Liver (tissue), 8 donors: ENCODE measurements at regions not wholly inside any gene's neighbourhood (a gene's known extent, or its start where the extent isn't known, plus 50 kb on each side); places are given as distances from the start of the nearest gene placed in this dataset.

Experiments used
- DNase-seq: peaks from one replicate; pipeline ENCODE4 v3.0.0-alpha.2; 2017; ENCODE audit warnings: low spot score
- H3K27ac ChIP-seq, 2 donors: one replicate each; pipeline ENCODE4 v1.7.0; 2013; ENCODE audit warnings: inconsistent platforms in 2 of 2, low read length in 2 of 2, control low read depth in 1 of 2, low read depth in 1 of 2, mild to moderate bottlenecking in 1 of 2
- H3K27me3 ChIP-seq, 4 donors: one replicate each; pipeline versions ENCODE4 v1.6.1 to v1.7.0; 2013; ENCODE audit warnings: low read length in 3 of 4, inconsistent platforms in 1 of 4, mild to moderate bottlenecking in 1 of 4, moderate library complexity in 1 of 4; ENCODE audit not compliant: control insufficient read depth in 4 of 4, insufficient read depth in 4 of 4
- H3K36me3 ChIP-seq, 4 donors: one replicate each; pipeline versions ENCODE4 v1.6.1 to v1.7.0; 2013; ENCODE audit warnings: low read length in 3 of 4, mild to moderate bottlenecking in 3 of 4, low read depth in 1 of 4, moderate library complexity in 1 of 4; ENCODE audit not compliant: control insufficient read depth in 4 of 4, insufficient read depth in 3 of 4
- H3K4me1 ChIP-seq, 4 donors: one replicate each; pipeline versions ENCODE4 v1.6.1 to v1.7.0; 2013; ENCODE audit warnings: low read length in 3 of 4, mild to moderate bottlenecking in 3 of 4, moderate library complexity in 1 of 4; ENCODE audit not compliant: control insufficient read depth in 4 of 4, insufficient read depth in 4 of 4
- H3K4me3 ChIP-seq, 3 donors: one replicate each; pipeline versions ENCODE4 v1.6.1 to v1.7.0; 2013; ENCODE audit warnings: low read length in 3 of 3, control low read depth in 1 of 3, low read depth in 1 of 3, mild to moderate bottlenecking in 1 of 3
- H3K9ac ChIP-seq, 2 donors: one replicate each; pipeline ENCODE4 v1.7.0; 2013; ENCODE audit warnings: low read length in 2 of 2, mild to moderate bottlenecking in 2 of 2, moderate library complexity in 2 of 2, control low read depth in 1 of 2, low read depth in 1 of 2
- H3K9me3 ChIP-seq, 4 donors: one replicate each; pipeline versions ENCODE4 v1.6.1 to v1.7.0; 2013; ENCODE audit warnings: low read length in 3 of 4; ENCODE audit not compliant: control insufficient read depth in 4 of 4
- EGR1 ChIP-seq, 2 donors: IDR thresholded peaks; 2 replicates each; pipeline ENCODE4 v1.6.1; 2016 to 2018; ENCODE audit warnings: antibody characterized with exemption in 2 of 2, low read depth in 2 of 2
- FOXA1 ChIP-seq: IDR thresholded peaks from 2 replicates; pipeline ENCODE4 v1.6.1; 2016; ENCODE audit warnings: antibody characterized with exemption
- FOXA2 ChIP-seq: IDR thresholded peaks from 2 replicates; pipeline ENCODE4 v1.6.1; 2016; ENCODE audit warnings: antibody characterized with exemption
- GABPA ChIP-seq, 2 donors: IDR thresholded peaks in 1 of 2; conservative IDR thresholded peaks in 1 of 2; 2 replicates each; pipeline ENCODE4 v1.6.1; 2016; ENCODE audit warnings: antibody characterized with exemption in 2 of 2, mild to moderate bottlenecking in 1 of 2, moderate library complexity in 1 of 2
- HNF4A ChIP-seq, 2 donors: conservative IDR thresholded peaks; 2 replicates each; pipeline ENCODE4 v1.6.1; 2016; ENCODE audit warnings: antibody characterized with exemption in 2 of 2, mild to moderate bottlenecking in 2 of 2
- HNF4G ChIP-seq: IDR thresholded peaks from 2 replicates; pipeline ENCODE4 v1.6.1; 2016; ENCODE audit warnings: antibody characterized with exemption
- JUND ChIP-seq, 2 donors: IDR thresholded peaks; 2 replicates each; pipeline ENCODE4 v1.6.1; 2016; ENCODE audit warnings: antibody characterized with exemption in 2 of 2
- NR2F2 ChIP-seq: IDR thresholded peaks from 2 replicates; pipeline ENCODE4 v1.6.1; 2016; ENCODE audit warnings: antibody characterized with exemption
- RAD21 ChIP-seq, 2 donors: IDR thresholded peaks; 2 replicates each; pipeline ENCODE4 v1.6.1; 2016; ENCODE audit warnings: antibody characterized with exemption in 2 of 2, mild to moderate bottlenecking in 2 of 2
- RXRA ChIP-seq, 2 donors: IDR thresholded peaks; 2 replicates each; pipeline ENCODE4 v1.6.1; 2017 to 2018; ENCODE audit warnings: antibody characterized with exemption in 2 of 2, mild to moderate bottlenecking in 1 of 2
- SP1 ChIP-seq: IDR thresholded peaks from 2 replicates; pipeline ENCODE4 v1.6.1; 2018; ENCODE audit warnings: antibody characterized with exemption, mild to moderate bottlenecking
- TAF1 ChIP-seq: conservative IDR thresholded peaks from 2 replicates; pipeline ENCODE4 v1.6.1; 2016; ENCODE audit warnings: antibody characterized with exemption, mild to moderate bottlenecking
- YY1 ChIP-seq: IDR thresholded peaks from 2 replicates; pipeline ENCODE4 v1.6.1; 2016; ENCODE audit warnings: antibody characterized with exemption, mild to moderate bottlenecking
- WGBS: extraction: QIAGEN DNeasy Blood & Tissue Kit; methylation state at CpG from one replicate; pipeline ENCODE4 v1.1.7; 2013; 5-methylcytosine and 5-hydroxymethylcytosine counted together
- TF ChIP-seq, protein P1 (sequence below): IDR thresholded peaks from 2 replicates; pipeline ENCODE4 v1.6.1; 2016; ENCODE audit warnings: antibody characterized with exemption, mild to moderate bottlenecking
- TF ChIP-seq, protein P2 (sequence below): IDR thresholded peaks from 2 replicates; pipeline ENCODE4 v1.6.1; 2016; ENCODE audit warnings: antibody characterized with exemption
- TF ChIP-seq, protein P3 (sequence below): IDR thresholded peaks from 2 replicates; pipeline ENCODE4 v1.6.1; 2016; ENCODE audit warnings: antibody characterized with exemption
- TF ChIP-seq, protein P4 (sequence below): IDR thresholded peaks from 2 replicates; pipeline ENCODE4 v1.6.1; 2016; ENCODE audit warnings: antibody characterized with exemption
- TF ChIP-seq, protein P5 (sequence below): fragments of 150-350 bp; IDR thresholded peaks from 2 replicates; pipeline ENCODE4 v1.5.1; 2017; ENCODE audit warnings: improper control_type of control experiment, low read depth, low read length; ENCODE audit not compliant: missing input control
- donor health status: healthy.
- donor health status: healthy.
- donor health status: healthy.
- donor health status: healthy.
- donor health status: healthy.

DNA sequence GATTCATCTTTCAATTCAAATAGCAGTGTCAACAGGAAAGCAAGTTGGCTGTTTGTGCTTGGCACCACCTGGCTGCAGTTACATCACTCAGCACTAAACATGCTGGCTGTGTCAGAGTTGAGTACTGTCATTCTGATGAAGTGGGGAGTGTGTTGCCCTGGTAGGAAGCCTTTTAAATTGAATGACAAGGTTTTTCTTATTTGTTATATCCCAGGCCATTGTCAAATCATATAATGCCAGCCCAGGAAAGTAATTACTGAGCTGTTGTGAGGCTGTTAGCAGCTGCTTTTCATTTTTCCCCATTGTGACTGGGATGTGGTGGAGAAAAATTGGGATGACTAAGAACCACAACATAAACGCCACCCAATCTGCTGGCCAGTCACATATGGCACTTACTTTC, 106.5 kb upstream of the PRKD1 start:
- WGBS, result 57% methylated on average over 1 of the region's 1 CpG
- no peak overlapping the region for H3K9ac ChIP-seq
- TF ChIP-seq JUND (IDR thresholded peaks at IDR 0.05), result no peak
- TF ChIP-seq NR2F2, result no peak
- TF ChIP-seq, protein P1, sequence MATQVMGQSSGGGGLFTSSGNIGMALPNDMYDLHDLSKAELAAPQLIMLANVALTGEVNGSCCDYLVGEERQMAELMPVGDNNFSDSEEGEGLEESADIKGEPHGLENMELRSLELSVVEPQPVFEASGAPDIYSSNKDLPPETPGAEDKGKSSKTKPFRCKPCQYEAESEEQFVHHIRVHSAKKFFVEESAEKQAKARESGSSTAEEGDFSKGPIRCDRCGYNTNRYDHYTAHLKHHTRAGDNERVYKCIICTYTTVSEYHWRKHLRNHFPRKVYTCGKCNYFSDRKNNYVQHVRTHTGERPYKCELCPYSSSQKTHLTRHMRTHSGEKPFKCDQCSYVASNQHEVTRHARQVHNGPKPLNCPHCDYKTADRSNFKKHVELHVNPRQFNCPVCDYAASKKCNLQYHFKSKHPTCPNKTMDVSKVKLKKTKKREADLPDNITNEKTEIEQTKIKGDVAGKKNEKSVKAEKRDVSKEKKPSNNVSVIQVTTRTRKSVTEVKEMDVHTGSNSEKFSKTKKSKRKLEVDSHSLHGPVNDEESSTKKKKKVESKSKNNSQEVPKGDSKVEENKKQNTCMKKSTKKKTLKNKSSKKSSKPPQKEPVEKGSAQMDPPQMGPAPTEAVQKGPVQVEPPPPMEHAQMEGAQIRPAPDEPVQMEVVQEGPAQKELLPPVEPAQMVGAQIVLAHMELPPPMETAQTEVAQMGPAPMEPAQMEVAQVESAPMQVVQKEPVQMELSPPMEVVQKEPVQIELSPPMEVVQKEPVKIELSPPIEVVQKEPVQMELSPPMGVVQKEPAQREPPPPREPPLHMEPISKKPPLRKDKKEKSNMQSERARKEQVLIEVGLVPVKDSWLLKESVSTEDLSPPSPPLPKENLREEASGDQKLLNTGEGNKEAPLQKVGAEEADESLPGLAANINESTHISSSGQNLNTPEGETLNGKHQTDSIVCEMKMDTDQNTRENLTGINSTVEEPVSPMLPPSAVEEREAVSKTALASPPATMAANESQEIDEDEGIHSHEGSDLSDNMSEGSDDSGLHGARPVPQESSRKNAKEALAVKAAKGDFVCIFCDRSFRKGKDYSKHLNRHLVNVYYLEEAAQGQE, result no peak
- no peak for TF ChIP-seq RXRA (IDR thresholded peaks at IDR 0.05)
- TF ChIP-seq FOXA2, result no peak
- TF ChIP-seq, protein P2, sequence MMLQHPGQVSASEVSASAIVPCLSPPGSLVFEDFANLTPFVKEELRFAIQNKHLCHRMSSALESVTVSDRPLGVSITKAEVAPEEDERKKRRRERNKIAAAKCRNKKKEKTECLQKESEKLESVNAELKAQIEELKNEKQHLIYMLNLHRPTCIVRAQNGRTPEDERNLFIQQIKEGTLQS, result no peak
- TF ChIP-seq, protein P3, sequence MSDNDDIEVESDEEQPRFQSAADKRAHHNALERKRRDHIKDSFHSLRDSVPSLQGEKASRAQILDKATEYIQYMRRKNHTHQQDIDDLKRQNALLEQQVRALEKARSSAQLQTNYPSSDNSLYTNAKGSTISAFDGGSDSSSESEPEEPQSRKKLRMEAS, result no peak
- H3K4me3 ChIP-seq, result no peak overlapping the region
- no peak for DNase-seq
- no peaks in the 10 kb centered on the region for H3K27me3 ChIP-seq
- H3K9me3 ChIP-seq, result peaks cover 0 to 2% (median 0%) of the 10 kb centered on the region in 4 donors
- H3K27ac ChIP-seq, result no peak overlapping the region
- no peaks in the 10 kb centered on the region for H3K36me3 ChIP-seq
- H3K4me1 ChIP-seq, result no peaks in the 10 kb centered on the region

DNA sequence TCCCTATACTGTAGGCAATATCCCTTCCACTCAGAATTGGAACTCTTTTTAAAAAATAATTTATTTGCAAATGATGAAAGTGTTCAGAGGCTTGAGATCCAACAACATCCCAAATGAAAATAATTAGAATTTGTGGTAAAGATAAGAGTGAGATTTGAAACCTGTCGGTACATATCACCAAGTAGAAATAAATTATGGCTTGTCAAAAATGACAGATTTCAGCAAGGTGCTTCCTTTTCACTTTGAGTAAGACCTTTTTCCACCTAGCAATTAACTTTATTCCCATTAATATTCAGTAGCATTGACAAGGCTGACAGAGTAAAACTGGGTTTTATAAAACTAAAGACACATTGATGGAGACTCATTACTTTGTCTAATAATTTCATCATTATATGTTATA, 107.7 kb upstream of the PRKD1 start:
- DNase-seq, result no peak
- H3K27me3 ChIP-seq, result no peaks in the 10 kb centered on the region
- peaks cover 0 to 2% (median 0%) of the 10 kb centered on the region in 4 donors for H3K9me3 ChIP-seq
- no peaks in the 10 kb centered on the region for H3K36me3 ChIP-seq
- no peak overlapping the region for H3K9ac ChIP-seq
- H3K4me3 ChIP-seq, result no peak overlapping the region
- no peak overlapping the region for H3K27ac ChIP-seq
- WGBS, result 64% methylated on average over 1 of the region's 1 CpG
- H3K4me1 ChIP-seq, result no peaks in the 10 kb centered on the region
- TF ChIP-seq JUND (IDR thresholded peaks at IDR 0.05), result no peak
- no peak for TF ChIP-seq TAF1
- no peak for TF ChIP-seq YY1
- TF ChIP-seq RXRA (IDR thresholded peaks at IDR 0.05), result no peak
- no peak for TF ChIP-seq HNF4A (conservative IDR thresholded peaks at IDR 0.05)
- TF ChIP-seq, protein P1, result no peak
- TF ChIP-seq, protein P3, result no peak
- no peak for TF ChIP-seq FOXA1
- TF ChIP-seq RAD21 (IDR thresholded peaks at IDR 0.05), result no peak
- TF ChIP-seq, protein P2, result no peak
- no peak for TF ChIP-seq HNF4G
- TF ChIP-seq, protein P4, sequence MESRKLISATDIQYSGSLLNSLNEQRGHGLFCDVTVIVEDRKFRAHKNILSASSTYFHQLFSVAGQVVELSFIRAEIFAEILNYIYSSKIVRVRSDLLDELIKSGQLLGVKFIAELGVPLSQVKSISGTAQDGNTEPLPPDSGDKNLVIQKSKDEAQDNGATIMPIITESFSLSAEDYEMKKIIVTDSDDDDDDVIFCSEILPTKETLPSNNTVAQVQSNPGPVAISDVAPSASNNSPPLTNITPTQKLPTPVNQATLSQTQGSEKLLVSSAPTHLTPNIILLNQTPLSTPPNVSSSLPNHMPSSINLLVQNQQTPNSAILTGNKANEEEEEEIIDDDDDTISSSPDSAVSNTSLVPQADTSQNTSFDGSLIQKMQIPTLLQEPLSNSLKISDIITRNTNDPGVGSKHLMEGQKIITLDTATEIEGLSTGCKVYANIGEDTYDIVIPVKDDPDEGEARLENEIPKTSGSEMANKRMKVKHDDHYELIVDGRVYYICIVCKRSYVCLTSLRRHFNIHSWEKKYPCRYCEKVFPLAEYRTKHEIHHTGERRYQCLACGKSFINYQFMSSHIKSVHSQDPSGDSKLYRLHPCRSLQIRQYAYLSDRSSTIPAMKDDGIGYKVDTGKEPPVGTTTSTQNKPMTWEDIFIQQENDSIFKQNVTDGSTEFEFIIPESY, result no peak
- no peak for TF ChIP-seq NR2F2
- no peak for TF ChIP-seq GABPA (IDR thresholded peaks at IDR 0.05 in 1 of 2, conservative IDR thresholded peaks at IDR 0.05 in 1 of 2)
- TF ChIP-seq, protein P5, sequence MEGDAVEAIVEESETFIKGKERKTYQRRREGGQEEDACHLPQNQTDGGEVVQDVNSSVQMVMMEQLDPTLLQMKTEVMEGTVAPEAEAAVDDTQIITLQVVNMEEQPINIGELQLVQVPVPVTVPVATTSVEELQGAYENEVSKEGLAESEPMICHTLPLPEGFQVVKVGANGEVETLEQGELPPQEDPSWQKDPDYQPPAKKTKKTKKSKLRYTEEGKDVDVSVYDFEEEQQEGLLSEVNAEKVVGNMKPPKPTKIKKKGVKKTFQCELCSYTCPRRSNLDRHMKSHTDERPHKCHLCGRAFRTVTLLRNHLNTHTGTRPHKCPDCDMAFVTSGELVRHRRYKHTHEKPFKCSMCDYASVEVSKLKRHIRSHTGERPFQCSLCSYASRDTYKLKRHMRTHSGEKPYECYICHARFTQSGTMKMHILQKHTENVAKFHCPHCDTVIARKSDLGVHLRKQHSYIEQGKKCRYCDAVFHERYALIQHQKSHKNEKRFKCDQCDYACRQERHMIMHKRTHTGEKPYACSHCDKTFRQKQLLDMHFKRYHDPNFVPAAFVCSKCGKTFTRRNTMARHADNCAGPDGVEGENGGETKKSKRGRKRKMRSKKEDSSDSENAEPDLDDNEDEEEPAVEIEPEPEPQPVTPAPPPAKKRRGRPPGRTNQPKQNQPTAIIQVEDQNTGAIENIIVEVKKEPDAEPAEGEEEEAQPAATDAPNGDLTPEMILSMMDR, result no peak
- no peak for TF ChIP-seq FOXA2
- TF ChIP-seq EGR1 (IDR thresholded peaks at IDR 0.05; ENCODE audit: low read depth in 2 of 2), result no peak
- no peak for TF ChIP-seq SP1
